ENCODE measurements at regions not wholly inside any gene's neighbourhood (a gene's known extent, or its start where the extent isn't known, plus 50 kb on each side); places are given as distances from the start of the nearest gene placed in this dataset.

GRCh38 chr18:35888329-35888728 lies 84.2 kb upstream of the RMP24 start:
- no peak for DNase-seq
- peaks cover 0 to 8% (median 0%) of the 10 kb centered on the region in 4 experiments for H3K27me3 ChIP-seq (replicated peaks in 1 of 4; ENCODE audit: control extremely low read depth in 1 of 4, control insufficient read depth in 3 of 4, insufficient read depth in 4 of 4, low read length in 3 of 4)
- H3K4me2 ChIP-seq (replicated peaks; ENCODE audit: low read depth, low read length, poor library complexity, severe bottlenecking), result no peak overlapping the region
- H3K79me2 ChIP-seq (ENCODE audit: control insufficient read depth, insufficient read depth, low read length), result no peaks in the 10 kb centered on the region
- no peak overlapping the region for H3K27ac ChIP-seq (ENCODE audit: low read length in 2 of 2)
- POLR2A ChIA-PET, result no interaction called here
- intact Hi-C loops (cut with micrococcal nuclease), result no loop called here
- Mint-ChIP-seq H3K9me3 (ENCODE audit: insufficient read depth) (peaks cover 8% of the 10 kb centered on the region), H3K4me3 (no peak overlapping the region), H3K27ac (no peak overlapping the region), H3K4me1 (no peaks in the 10 kb centered on the region), H3K27me3 (peaks cover 32% of the 10 kb centered on the region)
- ATAC-seq (ENCODE audit: low read depth), result no peak
- H3K4me3 ChIP-seq (ENCODE audit: control extremely low read depth in 1 of 5, extremely low read depth in 1 of 5, insufficient read depth in 1 of 5, low read depth in 2 of 5, low read length in 4 of 5), result no peak overlapping the region
- CTCF ChIA-PET, result no interaction called here
- TF ChIP-seq EZH2 (IDR thresholded peaks at IDR 0.05; ENCODE audit: borderline replicate concordance, insufficient read depth, low read depth, low read length, poor library complexity, severe bottlenecking), result no peak
- TF ChIP-seq, protein P1, sequence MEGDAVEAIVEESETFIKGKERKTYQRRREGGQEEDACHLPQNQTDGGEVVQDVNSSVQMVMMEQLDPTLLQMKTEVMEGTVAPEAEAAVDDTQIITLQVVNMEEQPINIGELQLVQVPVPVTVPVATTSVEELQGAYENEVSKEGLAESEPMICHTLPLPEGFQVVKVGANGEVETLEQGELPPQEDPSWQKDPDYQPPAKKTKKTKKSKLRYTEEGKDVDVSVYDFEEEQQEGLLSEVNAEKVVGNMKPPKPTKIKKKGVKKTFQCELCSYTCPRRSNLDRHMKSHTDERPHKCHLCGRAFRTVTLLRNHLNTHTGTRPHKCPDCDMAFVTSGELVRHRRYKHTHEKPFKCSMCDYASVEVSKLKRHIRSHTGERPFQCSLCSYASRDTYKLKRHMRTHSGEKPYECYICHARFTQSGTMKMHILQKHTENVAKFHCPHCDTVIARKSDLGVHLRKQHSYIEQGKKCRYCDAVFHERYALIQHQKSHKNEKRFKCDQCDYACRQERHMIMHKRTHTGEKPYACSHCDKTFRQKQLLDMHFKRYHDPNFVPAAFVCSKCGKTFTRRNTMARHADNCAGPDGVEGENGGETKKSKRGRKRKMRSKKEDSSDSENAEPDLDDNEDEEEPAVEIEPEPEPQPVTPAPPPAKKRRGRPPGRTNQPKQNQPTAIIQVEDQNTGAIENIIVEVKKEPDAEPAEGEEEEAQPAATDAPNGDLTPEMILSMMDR (IDR thresholded peaks at IDR 0.05), result no peak
- H4K20me1 ChIP-seq (ENCODE audit: control insufficient read depth, insufficient read depth, low read length, poor library complexity, severe bottlenecking), result no peaks in the 10 kb centered on the region
- no CpG with 5 or more reads among the region's 5 CpGs for WGBS (ENCODE audit: insufficient coverage)
- no peaks in the 10 kb centered on the region for H3K4me1 ChIP-seq (ENCODE audit: control insufficient read depth in 2 of 2, insufficient read depth in 2 of 2, low read length in 2 of 2)
- no peak overlapping the region for H2AFZ ChIP-seq (ENCODE audit: insufficient read depth, low read depth, low read length, poor library complexity, severe bottlenecking)
- no peak overlapping the region for H3K9ac ChIP-seq (ENCODE audit: low read length)
- H3K36me3 ChIP-seq (replicated peaks in 1 of 2; ENCODE audit: control extremely low read depth in 1 of 2, control insufficient read depth in 1 of 2, extremely low read depth in 1 of 2, insufficient read depth in 2 of 2, low read length in 1 of 2), result no peaks in the 10 kb centered on the region
- H3K9me3 ChIP-seq (ENCODE audit: control extremely low read depth in 1 of 3, control insufficient read depth in 2 of 3, insufficient read depth in 1 of 3, low read length in 2 of 3), result peaks cover 0 to 3% (median 0%) of the 10 kb centered on the region in 3 donors

DNA sequence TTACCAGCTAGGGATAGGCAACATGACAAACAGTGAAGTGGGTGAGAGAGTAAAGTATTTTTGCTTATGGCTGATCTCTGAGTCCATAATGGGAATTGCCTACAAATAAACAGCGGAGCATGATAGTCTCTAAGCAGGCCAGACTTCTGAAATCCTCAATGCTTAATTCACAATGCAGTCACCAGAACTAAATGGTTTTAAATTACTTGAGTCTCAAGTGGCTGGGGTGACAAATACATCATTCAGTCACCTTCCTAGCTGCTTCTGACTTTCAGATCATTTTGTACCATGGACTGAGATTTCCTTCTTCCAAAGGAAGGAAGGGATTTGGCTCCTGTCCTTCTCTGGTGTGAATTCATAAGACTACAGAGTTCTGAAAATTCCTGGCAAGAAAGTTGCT lies 82.8 kb upstream of the RMP24 start:
- Histone ChIP-seq H3K4me3 (ENCODE audit: control extremely low read depth in 1 of 5, extremely low read depth in 1 of 5, insufficient read depth in 1 of 5, low read depth in 2 of 5, low read length in 4 of 5) (no peak overlapping the region), H3K4me1 (ENCODE audit: control insufficient read depth in 2 of 2, insufficient read depth in 2 of 2, low read length in 2 of 2) (no peaks in the 10 kb centered on the region), H3K27me3 (replicated peaks in 1 of 4; ENCODE audit: control extremely low read depth in 1 of 4, control insufficient read depth in 3 of 4, insufficient read depth in 4 of 4, low read length in 3 of 4) (peaks cover 0 to 8% (median 0%) of the 10 kb centered on the region in 4 experiments), H3K9me3 (ENCODE audit: control extremely low read depth in 1 of 3, control insufficient read depth in 2 of 3, insufficient read depth in 1 of 3, low read length in 2 of 3) (peaks cover 0 to 3% (median 0%) of the 10 kb centered on the region in 3 donors), H3K4me2 (replicated peaks; ENCODE audit: low read depth, low read length, poor library complexity, severe bottlenecking) (no peak overlapping the region), H3K9ac (ENCODE audit: low read length) (no peak overlapping the region), H3K27ac (ENCODE audit: low read length in 2 of 2) (no peak overlapping the region), H3K36me3 (replicated peaks in 1 of 2; ENCODE audit: control extremely low read depth in 1 of 2, control insufficient read depth in 1 of 2, extremely low read depth in 1 of 2, insufficient read depth in 2 of 2, low read length in 1 of 2) (no peaks in the 10 kb centered on the region), H2AFZ (ENCODE audit: insufficient read depth, low read depth, low read length, poor library complexity, severe bottlenecking) (no peak overlapping the region), H3K79me2 (ENCODE audit: control insufficient read depth, insufficient read depth, low read length) (no peaks in the 10 kb centered on the region), H4K20me1 (ENCODE audit: control insufficient read depth, insufficient read depth, low read length, poor library complexity, severe bottlenecking) (no peaks in the 10 kb centered on the region)
- intact Hi-C loops (cut with micrococcal nuclease), result no loop called here
- Mint-ChIP-seq H3K4me3 (no peak overlapping the region), H3K9me3 (ENCODE audit: insufficient read depth) (peaks cover 8% of the 10 kb centered on the region), H3K4me1 (no peaks in the 10 kb centered on the region), H3K27ac (no peak overlapping the region), H3K27me3 (peaks cover 33% of the 10 kb centered on the region)
- CTCF ChIA-PET, result no interaction called here
- no peak for TF ChIP-seq EZH2 (IDR thresholded peaks at IDR 0.05; ENCODE audit: borderline replicate concordance, insufficient read depth, low read depth, low read length, poor library complexity, severe bottlenecking)
- TF ChIP-seq, protein P1 (IDR thresholded peaks at IDR 0.05), result no peak
- POLR2A ChIA-PET, result no interaction called here
- ATAC-seq (ENCODE audit: low read depth) (no peak), DNase-seq (no peak)
- WGBS (ENCODE audit: insufficient coverage), result no CpG with 5 or more reads among the region's 1 CpG

Data from B cell (primary cell).